ENCODE measurements at regions not wholly inside any gene's neighbourhood (a gene's known extent, or its start where the extent isn't known, plus 50 kb on each side); places are given as distances from the start of the nearest gene placed in this dataset.

DNA sequence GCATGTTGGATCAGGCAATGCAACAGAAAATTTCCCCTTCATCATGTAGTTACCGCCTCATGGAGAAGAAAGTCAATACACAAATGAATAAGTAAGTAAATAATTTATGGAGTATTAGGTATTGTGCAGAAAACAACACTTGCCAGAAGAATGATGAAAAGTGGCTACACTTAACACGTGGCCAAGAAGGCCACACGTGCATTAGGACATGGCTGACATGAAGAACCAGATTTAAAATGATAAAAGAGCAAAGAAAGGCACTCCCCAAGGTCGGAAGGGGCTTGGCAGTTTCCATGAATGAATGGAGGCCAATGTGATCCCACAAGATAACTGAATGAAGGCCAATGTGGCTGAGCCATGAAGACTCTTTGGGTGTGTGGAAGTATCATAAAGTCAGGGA, 447.2 kb downstream of the DOK5 start (continued):
- TF ChIP-seq MYB (IDR thresholded peaks at IDR 0.05; ENCODE audit: borderline replicate concordance, low read depth, low read length): no peak
- TF ChIP-seq, protein P1, sequence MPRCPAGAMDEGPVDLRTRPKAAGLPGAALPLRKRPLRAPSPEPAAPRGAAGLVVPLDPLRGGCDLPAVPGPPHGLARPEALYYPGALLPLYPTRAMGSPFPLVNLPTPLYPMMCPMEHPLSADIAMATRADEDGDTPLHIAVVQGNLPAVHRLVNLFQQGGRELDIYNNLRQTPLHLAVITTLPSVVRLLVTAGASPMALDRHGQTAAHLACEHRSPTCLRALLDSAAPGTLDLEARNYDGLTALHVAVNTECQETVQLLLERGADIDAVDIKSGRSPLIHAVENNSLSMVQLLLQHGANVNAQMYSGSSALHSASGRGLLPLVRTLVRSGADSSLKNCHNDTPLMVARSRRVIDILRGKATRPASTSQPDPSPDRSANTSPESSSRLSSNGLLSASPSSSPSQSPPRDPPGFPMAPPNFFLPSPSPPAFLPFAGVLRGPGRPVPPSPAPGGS (IDR thresholded peaks at IDR 0.05; ENCODE audit: borderline replicate concordance, insufficient read depth, low read depth, low read length, poor library complexity, severe bottlenecking): no peak
- TF ChIP-seq RBBP5 (conservative IDR thresholded peaks at IDR 0.05): no peak
- TF ChIP-seq TBL1XR1 (IDR thresholded peaks at IDR 0.05; ENCODE audit: low read depth, low read length): no peak
- TF ChIP-seq TCF7 (IDR thresholded peaks at IDR 0.05; ENCODE audit: borderline replicate concordance): no peak
- TF ChIP-seq ZNF384 (IDR thresholded peaks at IDR 0.05; ENCODE audit: borderline replicate concordance, low read depth, low read length): no peak
- TF ChIP-seq YBX1 (IDR thresholded peaks at IDR 0.05): no peak
- no peak for TF ChIP-seq KAT2A (conservative IDR thresholded peaks at IDR 0.05; ENCODE audit: control insufficient read depth, low read depth, low read length)

DNA sequence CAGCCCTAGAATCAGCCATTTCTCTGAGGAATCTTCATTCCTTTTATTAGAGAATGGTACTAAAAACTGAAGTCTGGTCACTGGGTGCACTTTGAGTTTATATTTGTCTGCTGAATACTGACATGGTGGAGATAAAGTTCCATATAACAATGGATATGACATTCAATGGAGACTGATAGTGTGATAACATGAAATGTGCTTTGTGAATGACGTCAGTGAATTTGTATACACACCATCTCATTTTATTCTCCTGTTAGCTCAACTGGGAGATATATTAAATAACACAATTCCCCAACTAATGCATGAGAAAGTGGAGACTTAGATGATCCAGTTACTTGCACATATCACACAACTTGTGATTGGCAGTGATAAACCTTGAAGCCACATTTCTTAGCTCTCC, 446.7 kb downstream of the DOK5 start:
- no peaks in the 10 kb centered on the region for H4K20me1 ChIP-seq (ENCODE audit: control insufficient read depth, insufficient read depth)
- in situ Hi-C loops (cut with MboI): no loop called here
- TF ChIP-seq NFIC (IDR thresholded peaks at IDR 0.05; ENCODE audit: low read depth, low read length): no peak
- TF ChIP-seq IKZF2 (IDR thresholded peaks at IDR 0.05): no peak
- TF ChIP-seq NR2F1 (conservative IDR thresholded peaks at IDR 0.05): no peak
- no peak for TF ChIP-seq RFX5 (IDR thresholded peaks at IDR 0.05; ENCODE audit: low read depth, low read length)
- no peak for TF ChIP-seq JUND (IDR thresholded peaks at IDR 0.05; ENCODE audit: low read depth, low read length)
- no peak for TF ChIP-seq HCFC1 (IDR thresholded peaks at IDR 0.05; ENCODE audit: low read length)
- TF ChIP-seq, protein P2, sequence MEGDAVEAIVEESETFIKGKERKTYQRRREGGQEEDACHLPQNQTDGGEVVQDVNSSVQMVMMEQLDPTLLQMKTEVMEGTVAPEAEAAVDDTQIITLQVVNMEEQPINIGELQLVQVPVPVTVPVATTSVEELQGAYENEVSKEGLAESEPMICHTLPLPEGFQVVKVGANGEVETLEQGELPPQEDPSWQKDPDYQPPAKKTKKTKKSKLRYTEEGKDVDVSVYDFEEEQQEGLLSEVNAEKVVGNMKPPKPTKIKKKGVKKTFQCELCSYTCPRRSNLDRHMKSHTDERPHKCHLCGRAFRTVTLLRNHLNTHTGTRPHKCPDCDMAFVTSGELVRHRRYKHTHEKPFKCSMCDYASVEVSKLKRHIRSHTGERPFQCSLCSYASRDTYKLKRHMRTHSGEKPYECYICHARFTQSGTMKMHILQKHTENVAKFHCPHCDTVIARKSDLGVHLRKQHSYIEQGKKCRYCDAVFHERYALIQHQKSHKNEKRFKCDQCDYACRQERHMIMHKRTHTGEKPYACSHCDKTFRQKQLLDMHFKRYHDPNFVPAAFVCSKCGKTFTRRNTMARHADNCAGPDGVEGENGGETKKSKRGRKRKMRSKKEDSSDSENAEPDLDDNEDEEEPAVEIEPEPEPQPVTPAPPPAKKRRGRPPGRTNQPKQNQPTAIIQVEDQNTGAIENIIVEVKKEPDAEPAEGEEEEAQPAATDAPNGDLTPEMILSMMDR (IDR thresholded peaks at IDR 0.05 in 2 of 3, conservative IDR thresholded peaks at IDR 0.05 in 1 of 3; ENCODE audit: control insufficient read depth in 2 of 3, extremely low read depth in 1 of 3, insufficient read depth in 1 of 3, low read depth in 3 of 3, low read length in 3 of 3): no peak
- TF ChIP-seq SP1 (IDR thresholded peaks at IDR 0.05; ENCODE audit: low read depth, low read length): no peak
- TF ChIP-seq BACH1 (IDR thresholded peaks at IDR 0.05; ENCODE audit: borderline replicate concordance): no peak
- no peak for TF ChIP-seq YBX1 (IDR thresholded peaks at IDR 0.05)
- TF ChIP-seq CBX5 (IDR thresholded peaks at IDR 0.05; ENCODE audit: low read depth): no peak
- no peak for TF ChIP-seq BCL11A (IDR thresholded peaks at IDR 0.05; ENCODE audit: low read depth, low read length)
- TF ChIP-seq, protein P3, sequence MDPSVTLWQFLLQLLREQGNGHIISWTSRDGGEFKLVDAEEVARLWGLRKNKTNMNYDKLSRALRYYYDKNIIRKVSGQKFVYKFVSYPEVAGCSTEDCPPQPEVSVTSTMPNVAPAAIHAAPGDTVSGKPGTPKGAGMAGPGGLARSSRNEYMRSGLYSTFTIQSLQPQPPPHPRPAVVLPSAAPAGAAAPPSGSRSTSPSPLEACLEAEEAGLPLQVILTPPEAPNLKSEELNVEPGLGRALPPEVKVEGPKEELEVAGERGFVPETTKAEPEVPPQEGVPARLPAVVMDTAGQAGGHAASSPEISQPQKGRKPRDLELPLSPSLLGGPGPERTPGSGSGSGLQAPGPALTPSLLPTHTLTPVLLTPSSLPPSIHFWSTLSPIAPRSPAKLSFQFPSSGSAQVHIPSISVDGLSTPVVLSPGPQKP (IDR thresholded peaks at IDR 0.05; ENCODE audit: low read depth, low read length): no peak
- TF ChIP-seq POLR2AphosphoS5 (IDR thresholded peaks at IDR 0.05; ENCODE audit: low read length): no peak
- TF ChIP-seq NFYB (IDR thresholded peaks at IDR 0.05; ENCODE audit: insufficient read depth, low read depth, low read length): no peak
- no peak for TF ChIP-seq EED (IDR thresholded peaks at IDR 0.05; ENCODE audit: low read depth)
- TF ChIP-seq CBX3 (IDR thresholded peaks at IDR 0.05; ENCODE audit: borderline replicate concordance, low read depth): no peak

More for the DNA sequence above, 446.7 kb downstream of the DOK5 start:
- Histone ChIP-seq H3K27ac (ENCODE audit: control insufficient read depth, insufficient read depth) (no peak overlapping the region), H3K9ac (ENCODE audit: control insufficient read depth, insufficient read depth, low read length) (no peak overlapping the region), H3K4me3 (no peak overlapping the region), H3K4me1 (ENCODE audit: control insufficient read depth, insufficient read depth, low read length) (no peaks in the 10 kb centered on the region), H3K9me3 (replicated peaks; ENCODE audit: control insufficient read depth, insufficient read depth, low read length) (no peaks in the 10 kb centered on the region), H3K27me3 (replicated peaks in 1 of 2; ENCODE audit: control insufficient read depth in 2 of 2, insufficient read depth in 2 of 2, low read length in 1 of 2) (no peaks in the 10 kb centered on the region), H2AFZ (ENCODE audit: control insufficient read depth, low read depth, low read length) (no peak overlapping the region), H3K4me2 (ENCODE audit: control insufficient read depth, insufficient read depth) (no peak overlapping the region), H3K36me3 (ENCODE audit: control insufficient read depth in 2 of 2, insufficient read depth in 2 of 2, low read length in 1 of 2) (no peaks in the 10 kb centered on the region), H3K79me2 (ENCODE audit: control insufficient read depth, insufficient read depth, low read length) (no peaks in the 10 kb centered on the region)
- intact Hi-C loops (cut with micrococcal nuclease; ENCODE audit: unreplicated experiment): no loop called here
- ChIA-PET RAD21 (ENCODE audit: unreplicated experiment) (interaction anchor here (0.5 kb wide), 1 partner anchor 25 kb away, joined by 3 read pairs; no protein-coding TSS in a partner anchor), POLR2A (no interaction called here), SMC1A (ENCODE audit: uncharacterized antibody, unreplicated experiment) (no interaction called here), CTCF (no interaction called here)
- ATAC-seq (no peak), FAIRE-seq (no peak), DNase-seq (ENCODE audit: low read depth, low spot score) (no peak)
- no TSS peak for BruUV-seq (replicated peaks)
- 0% methylated on average over 1 of the region's 1 CpG for WGBS (ENCODE audit: insufficient coverage, insufficient replicate concordance, low lambda C conversion rate, missing lambda C conversion rate)

All from GM12878 (cell line).